Renal pelvis (tissue), 1 donor: ENCODE measurements at regions not wholly inside any gene's neighbourhood (a gene's known extent, or its start where the extent isn't known, plus 50 kb on each side); places are given as distances from the start of the nearest gene placed in this dataset.
A peak's percentile ranks its signal among the peaks of the same experiment; 100 is the strongest.

Source experiments
- DNase-seq: peaks from one replicate; pipeline ENCODE4 v3.0.0-alpha.2; 2013

GRCh38 chr13:84446972-84447639 lies 564.8 kb upstream of the SLITRK1 start:
- no peak for DNase-seq

- no peak for DNase-seq
Observed at GRCh38 chr13:84445776-84446175, 563.5 kb upstream of the SLITRK1 start.

GRCh38 chr13:84443463-84443862 lies 561.2 kb upstream of the SLITRK1 start:
- no peak for DNase-seq

- no peak for DNase-seq
Observed at GRCh38 chr13:84439108-84439507, 556.8 kb upstream of the SLITRK1 start.

- DNase-seq, result no peak
Observed at GRCh38 chr13:84433024-84433423, 550.8 kb upstream of the SLITRK1 start.

- DNase-seq, result no peak
Observed at GRCh38 chr13:84431646-84432045, 549.4 kb upstream of the SLITRK1 start.

- DNase-seq, result no peak
Observed at GRCh38 chr13:84430446-84430845, 548.2 kb upstream of the SLITRK1 start.

GRCh38 chr13:84430015-84430414 lies 547.7 kb upstream of the SLITRK1 start:
- DNase-seq, result no peak

GRCh38 chr13:84418041-84418440 lies 535.8 kb upstream of the SLITRK1 start:
- DNase-seq, result no peak

GRCh38 chr13:84417416-84417815 lies 535.1 kb upstream of the SLITRK1 start:
- no peak for DNase-seq

- no peak for DNase-seq
Observed at GRCh38 chr13:84413016-84413415, 530.7 kb upstream of the SLITRK1 start.

- DNase-seq, result no peak
Observed at GRCh38 chr13:84405286-84405685, 523.0 kb upstream of the SLITRK1 start.

GRCh38 chr13:84400706-84401105 lies 518.4 kb upstream of the SLITRK1 start:
- no peak for DNase-seq

- DNase-seq, result no peak
Observed at GRCh38 chr13:84399320-84400085, 517.2 kb upstream of the SLITRK1 start.

- DNase-seq, result no peak
Observed at GRCh38 chr13:84393981-84394625, 511.8 kb upstream of the SLITRK1 start.

GRCh38 chr13:84380866-84381265 lies 498.6 kb upstream of the SLITRK1 start:
- DNase-seq, result no peak

- no peak for DNase-seq
Observed at GRCh38 chr13:84377106-84377505, 494.8 kb upstream of the SLITRK1 start.

- DNase-seq, result no peak
Observed at GRCh38 chr13:84366506-84366905, 484.2 kb upstream of the SLITRK1 start.

- no peak for DNase-seq
Observed at GRCh38 chr13:84362777-84363176, 480.5 kb upstream of the SLITRK1 start.

GRCh38 chr13:84360822-84361221 lies 478.5 kb upstream of the SLITRK1 start:
- DNase-seq, result no peak

GRCh38 chr13:84358601-84359000 lies 476.3 kb upstream of the SLITRK1 start:
- DNase-seq, result no peak

- peak; percentile 5 for DNase-seq
Observed at GRCh38 chr13:84352946-84353345, 470.7 kb upstream of the SLITRK1 start.

GRCh38 chr13:84339456-84339855 lies 457.2 kb upstream of the SLITRK1 start:
- DNase-seq, result no peak
